ENCODE measurements at regions not wholly inside any gene's neighbourhood (a gene's known extent, or its start where the extent isn't known, plus 50 kb on each side); places are given as distances from the start of the nearest gene placed in this dataset.

- Histone ChIP-seq H3K18ac (ENCODE audit: insufficient read length, low read depth, low read length) (no peak overlapping the region), H4K20me1 (ENCODE audit: control insufficient read depth, insufficient read depth, insufficient read length) (no peaks in the 10 kb centered on the region), H4K91ac (ENCODE audit: insufficient read length, low read depth, low read length) (no peak overlapping the region), H2AK5ac (ENCODE audit: insufficient read length, low read length) (no peak overlapping the region), H3K79me1 (ENCODE audit: insufficient read depth, low read depth, low read length, poor library complexity, severe bottlenecking) (no peaks in the 10 kb centered on the region), H3K23me2 (ENCODE audit: insufficient read length, low read depth, low read length, poor library complexity, severe bottlenecking) (no peaks in the 10 kb centered on the region), H2BK20ac (ENCODE audit: low read depth, low read length, poor library complexity, severe bottlenecking) (no peak overlapping the region), H2BK120ac (ENCODE audit: low read depth, low read length, poor library complexity, severe bottlenecking) (no peak overlapping the region), H3K79me2 (ENCODE audit: insufficient read depth, low read length) (no peaks in the 10 kb centered on the region), H2BK5ac (ENCODE audit: insufficient read length, low read length) (no peak overlapping the region), H3K9me3 (ENCODE audit: control insufficient read depth, low read depth, low read length) (no peaks in the 10 kb centered on the region), H3K9ac (ENCODE audit: extremely low read depth, insufficient read length, low read length) (no peak overlapping the region), H3K4ac (ENCODE audit: low read depth, low read length) (no peak overlapping the region), H2AFZ (ENCODE audit: low read length) (no peak overlapping the region), H3K56ac (ENCODE audit: insufficient read length, low read depth, low read length) (no peak overlapping the region), H4K5ac (ENCODE audit: insufficient read length, low read depth, low read length) (no peak overlapping the region), H3T11ph (ENCODE audit: low read length) (no peak overlapping the region), H2BK15ac (ENCODE audit: low read depth, low read length) (no peak overlapping the region), H3K4me2 (ENCODE audit: insufficient read depth, insufficient read length, low read length) (no peak overlapping the region), H3K27ac (ENCODE audit: insufficient read length, low read depth, low read length) (no peak overlapping the region), H4K8ac (replicated peaks; ENCODE audit: insufficient read length, low read depth, low read length) (no peak overlapping the region), H3K27me3 (ENCODE audit: insufficient read depth, low read length) (no peaks in the 10 kb centered on the region), H3K23ac (ENCODE audit: insufficient read length, low read depth, low read length) (no peak overlapping the region), H3K14ac (ENCODE audit: insufficient read depth, low read length) (no peak overlapping the region), H3K4me1 (ENCODE audit: insufficient read depth, low read length) (no peaks in the 10 kb centered on the region), H2BK12ac (ENCODE audit: insufficient read length, low read depth, low read length) (no peak overlapping the region)
- no peaks in the 10 kb centered on the region; a peak in 1 of 4 replicates for H3K4me1 Mint-ChIP-seq
- H3K27me3 Mint-ChIP-seq (ENCODE audit: low read depth) = peaks cover 9% of the 10 kb centered on the region
- no peaks in the 10 kb centered on the region for H3K36me3 Mint-ChIP-seq (ENCODE audit: insufficient read depth in 1 of 3, low read depth in 3 of 3)
- H3K4me3 Mint-ChIP-seq = no peak overlapping the region
- H3K9me3 Mint-ChIP-seq = no peaks in the 10 kb centered on the region; a peak in 1 of 5 replicates
- WGBS (ENCODE audit: extremely low coverage, insufficient read length, low lambda C conversion rate) = no CpG with 5 or more reads among the region's 10 CpGs
- no peak overlapping the region; a peak in 1 of 7 replicates for H3K27ac Mint-ChIP-seq
- TF ChIP-seq CTCF (conservative IDR thresholded peaks at IDR 0.05) = no peak
- DNase-seq = no peak
Measured at GRCh38 chr11:69576069-69576782, 64.7 kb upstream of the CCND1 start.

All from H9 (cell line).